GM21786 (cell line): ENCODE measurements at regions not wholly inside any gene's neighbourhood (a gene's known extent, or its start where the extent isn't known, plus 50 kb on each side); places are given as distances from the start of the nearest gene placed in this dataset.
"Not testable (repeated sequence)": the region's sequence is repeated elsewhere in the genome, so short reads cannot be mapped to it uniquely, and the experiment has no call there.

Experiments used
- ATAC-seq: cut with Tn5 transposase; IDR thresholded peaks from one replicate; pipeline ENCODE4 v1.9.1; 2021; ENCODE audit not compliant: unreplicated experiment

GRCh38 chr2:192983173-192983572 is 788.4 kb upstream of the TMEFF2 start:
- no peak for ATAC-seq

GRCh38 chr2:192978395-192978794 is 783.7 kb upstream of the TMEFF2 start:
- ATAC-seq, result no peak

DNA sequence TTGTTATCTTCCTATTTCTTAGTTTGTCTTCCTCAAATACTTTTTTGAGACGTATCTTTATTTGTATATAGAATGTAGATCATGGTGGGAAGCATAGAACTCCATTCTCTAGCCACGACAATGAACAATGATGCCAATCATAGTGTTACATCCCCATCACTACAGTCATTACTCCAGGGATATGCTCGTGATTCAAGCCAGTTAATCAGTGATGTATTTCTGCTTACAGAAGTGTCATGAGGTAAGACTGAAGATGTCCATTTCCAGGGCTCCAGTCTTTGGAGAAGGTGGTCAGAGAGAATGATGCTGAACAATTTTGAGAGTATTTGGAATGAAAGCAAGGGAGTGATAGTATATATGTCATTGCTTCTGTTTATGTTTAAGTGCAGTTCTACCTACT is 777.2 kb upstream of the TMEFF2 start:
- no peak for ATAC-seq

GRCh38 chr2:192969055-192969454 is 774.3 kb upstream of the TMEFF2 start:
- no peak for ATAC-seq

DNA sequence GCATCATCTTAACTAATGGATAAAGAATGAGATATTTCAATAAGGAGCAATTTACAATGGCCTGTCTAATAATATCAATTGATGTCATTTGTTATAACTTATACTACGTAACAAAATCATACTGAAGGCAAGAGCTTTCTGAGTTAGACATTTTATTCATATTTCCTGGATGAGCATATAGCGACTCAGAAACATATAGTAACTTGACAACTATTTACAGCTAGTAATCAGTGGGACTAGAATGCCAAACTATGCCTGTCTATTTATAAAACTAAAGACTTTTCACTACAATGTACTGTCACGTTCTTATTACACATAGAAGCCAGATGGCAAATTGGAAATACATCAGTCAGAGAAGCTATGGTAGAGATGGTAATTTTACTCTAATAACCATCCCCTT is 766.2 kb upstream of the TMEFF2 start:
- ATAC-seq, result no peak

GRCh38 chr2:192958615-192959014 is 763.9 kb upstream of the TMEFF2 start:
- not testable (repeated sequence) for ATAC-seq

DNA sequence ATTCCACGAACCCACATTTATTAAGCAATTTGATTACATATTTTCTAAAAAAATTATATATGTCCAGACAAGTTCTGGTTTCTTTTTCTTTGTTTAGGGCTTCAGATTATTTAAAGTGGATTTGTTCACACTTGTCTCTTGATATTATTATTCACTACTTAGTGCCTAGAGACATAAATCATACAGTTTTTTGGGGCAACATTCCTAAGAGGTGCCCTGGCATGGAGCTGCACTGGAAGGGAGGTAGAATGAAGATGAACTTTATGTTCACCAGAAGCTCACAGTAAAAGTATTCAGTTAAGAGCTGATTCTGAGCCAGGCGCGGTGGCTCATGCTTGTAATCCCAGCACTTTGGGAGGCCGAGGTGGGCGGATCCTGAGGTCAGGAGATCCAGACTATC is 762.7 kb upstream of the TMEFF2 start:
- ATAC-seq, result no peak

DNA sequence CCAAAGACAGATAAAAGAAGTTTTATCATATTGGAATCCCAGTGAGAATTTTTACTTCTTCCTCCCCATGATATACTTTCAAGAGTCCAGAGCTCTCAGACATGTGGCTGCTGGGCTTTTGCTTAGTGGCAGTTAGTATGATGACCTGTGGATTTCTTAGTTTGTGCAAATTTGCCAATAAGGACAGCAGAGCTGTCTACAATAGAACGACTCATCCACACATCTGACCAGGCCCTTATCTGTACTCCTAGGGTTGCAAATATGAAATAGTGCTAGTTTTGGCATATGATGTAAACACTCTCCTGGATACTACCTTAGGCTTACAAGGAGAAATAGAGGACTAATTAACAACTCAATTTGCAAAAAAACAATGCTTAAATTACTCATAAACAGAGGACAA is 758.4 kb upstream of the TMEFF2 start:
- ATAC-seq, result no peak

DNA sequence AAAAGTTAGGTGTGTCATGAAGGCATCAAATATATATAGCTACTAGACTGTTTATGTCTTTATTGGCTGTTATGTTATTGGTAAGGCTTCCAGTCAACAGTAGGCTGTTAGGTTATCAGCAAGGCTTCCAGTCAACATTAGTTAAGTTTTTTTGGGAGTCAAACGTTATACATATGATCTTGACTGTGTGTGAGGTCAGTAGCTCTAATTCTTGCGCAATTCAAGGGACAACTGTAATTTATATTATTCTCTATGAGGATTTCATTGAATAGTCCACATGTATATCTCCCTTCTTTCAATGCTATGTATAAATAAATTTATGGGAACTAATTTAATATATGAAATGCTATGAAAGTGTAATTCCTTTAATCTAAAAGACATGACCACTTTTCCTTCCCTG is 757.5 kb upstream of the TMEFF2 start:
- ATAC-seq, result no peak

DNA sequence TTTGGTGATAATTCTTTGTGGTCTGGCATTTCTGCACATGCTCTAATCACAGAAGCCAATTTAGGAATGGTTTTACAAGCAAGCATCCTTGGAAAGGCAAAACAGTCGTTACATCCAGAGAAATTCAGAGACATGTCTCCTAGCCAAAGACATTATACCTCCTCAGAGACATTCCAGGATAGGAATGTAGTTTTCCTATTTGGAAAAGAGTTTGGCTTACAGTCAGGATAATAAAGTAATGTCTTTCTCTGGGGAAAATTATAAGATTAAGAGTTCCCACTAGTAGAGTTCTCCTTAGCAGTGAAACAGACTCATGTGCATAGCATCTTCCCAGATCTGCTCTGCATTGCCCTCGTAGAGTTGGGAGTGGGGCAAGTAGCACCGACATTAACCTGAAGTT is 753.6 kb upstream of the TMEFF2 start:
- ATAC-seq, result no peak

DNA sequence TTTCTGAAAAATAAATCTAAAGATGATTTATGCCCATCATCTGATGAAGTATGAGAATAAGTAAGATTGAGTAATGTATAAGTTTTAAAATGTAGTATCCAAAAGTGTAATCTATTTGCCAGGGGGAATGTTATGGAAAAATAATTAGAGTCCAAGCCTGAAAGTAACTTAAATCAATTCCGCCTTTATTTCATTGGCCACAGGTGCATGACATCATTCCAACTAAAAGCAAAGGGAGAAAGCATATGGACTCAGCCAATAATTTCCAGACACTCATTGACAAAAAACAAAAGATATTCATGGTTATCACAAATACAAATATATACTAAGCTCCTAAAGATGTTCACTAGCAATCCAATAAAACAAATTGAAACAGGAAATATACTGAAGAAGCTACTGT is 752.6 kb upstream of the TMEFF2 start:
- ATAC-seq, result no peak

DNA sequence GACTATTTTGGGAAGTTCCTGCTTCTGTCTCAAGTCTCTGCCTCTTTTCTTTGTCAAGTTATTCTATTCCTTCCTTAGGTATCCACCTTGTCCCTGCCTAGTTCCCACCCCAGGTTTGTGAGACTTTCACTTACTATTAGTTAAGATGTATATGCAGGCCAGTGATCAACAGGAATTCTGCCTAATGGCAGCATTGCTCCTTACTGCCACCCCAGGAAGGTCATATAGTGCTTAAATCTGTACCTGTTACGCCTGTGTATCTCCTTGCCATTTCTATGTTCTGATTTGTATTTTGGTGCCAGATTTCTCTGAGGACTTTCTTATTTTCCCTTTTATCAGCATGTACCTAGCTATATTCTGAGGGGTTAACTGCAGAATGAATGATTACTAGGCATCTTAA is 746.0 kb upstream of the TMEFF2 start:
- no peak for ATAC-seq

DNA sequence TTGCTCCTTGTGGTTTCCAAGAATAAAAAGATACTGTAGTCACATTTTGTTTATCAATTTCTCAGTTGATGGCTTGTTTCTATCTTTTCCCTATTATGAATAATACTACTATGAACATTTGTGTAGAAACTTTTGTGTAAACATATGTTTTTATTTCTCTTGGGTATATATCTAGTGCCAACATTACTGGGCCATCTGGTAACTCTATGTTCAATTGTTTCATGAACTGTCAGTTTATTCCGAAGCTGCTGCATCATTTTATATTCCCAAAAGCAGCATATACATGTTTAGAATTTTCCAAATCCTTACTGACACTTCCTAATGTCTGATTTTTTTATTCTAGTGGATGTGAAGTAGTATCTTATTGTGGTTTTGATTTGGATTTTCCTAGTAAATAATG is 737.6 kb upstream of the TMEFF2 start:
- ATAC-seq, result no peak

GRCh38 chr2:192921631-192922030 is 726.9 kb upstream of the TMEFF2 start:
- ATAC-seq, result not testable (repeated sequence)

DNA sequence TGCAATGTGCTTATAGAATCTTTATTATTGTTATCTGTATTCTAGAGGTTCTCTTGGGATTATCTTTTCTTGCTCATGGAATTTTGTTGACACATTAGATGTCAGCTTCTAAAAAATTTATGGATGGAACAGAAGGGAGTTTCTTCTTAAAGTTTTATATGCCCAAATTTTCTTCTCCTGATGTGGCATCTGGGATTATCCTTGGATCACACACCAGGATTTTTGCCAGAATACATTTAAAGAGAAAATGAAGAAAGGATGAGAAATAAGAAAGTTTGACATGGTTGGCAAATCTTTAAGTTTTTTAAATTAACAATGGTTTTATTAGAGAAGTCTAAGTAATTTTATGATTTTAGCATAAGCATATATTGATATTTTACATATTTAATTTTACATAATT is 706.7 kb upstream of the TMEFF2 start:
- ATAC-seq, result no peak

DNA sequence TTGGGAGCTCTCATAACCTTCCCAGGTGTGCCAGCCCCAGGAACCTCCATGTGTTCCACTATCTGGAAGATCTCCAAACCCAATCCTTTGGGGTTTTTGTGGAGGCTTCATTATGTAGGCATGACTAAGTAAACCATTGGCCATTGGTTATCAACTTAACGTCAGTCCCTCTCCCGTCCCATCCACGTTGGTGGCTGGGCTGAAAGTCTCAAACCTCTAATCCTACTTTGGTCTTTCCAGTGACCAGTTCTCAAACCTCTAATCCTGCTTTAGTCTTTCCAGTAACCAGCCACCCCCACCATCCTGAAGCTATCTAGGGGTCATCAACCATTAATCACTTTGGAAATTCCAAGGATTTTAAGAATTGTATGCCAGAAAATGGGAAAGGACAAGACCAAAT is 704.7 kb upstream of the TMEFF2 start:
- no peak for ATAC-seq

- not testable (repeated sequence) for ATAC-seq
These were observed 699.2 kb upstream of the TMEFF2 start for GRCh38 chr2:192893976-192894375.

DNA sequence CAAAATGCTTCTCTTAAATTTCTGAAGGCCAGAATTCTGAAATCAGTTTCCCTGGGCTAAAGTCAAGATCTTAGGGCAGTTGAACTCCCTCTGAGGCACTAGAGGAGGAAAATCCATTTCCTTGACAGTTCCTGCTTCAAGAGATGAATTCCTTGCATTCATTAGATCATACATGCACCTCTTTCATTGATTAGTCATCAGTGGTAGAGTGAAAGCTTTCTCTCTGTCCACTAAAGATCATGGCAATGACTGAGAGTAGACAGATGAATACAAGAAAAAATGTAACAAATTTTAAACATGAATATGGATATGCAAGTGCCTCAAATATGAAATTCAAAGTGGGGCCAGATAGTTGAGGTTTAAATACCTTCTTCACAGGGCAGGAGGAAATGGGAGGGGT is 693.4 kb upstream of the TMEFF2 start:
- ATAC-seq, result no peak

DNA sequence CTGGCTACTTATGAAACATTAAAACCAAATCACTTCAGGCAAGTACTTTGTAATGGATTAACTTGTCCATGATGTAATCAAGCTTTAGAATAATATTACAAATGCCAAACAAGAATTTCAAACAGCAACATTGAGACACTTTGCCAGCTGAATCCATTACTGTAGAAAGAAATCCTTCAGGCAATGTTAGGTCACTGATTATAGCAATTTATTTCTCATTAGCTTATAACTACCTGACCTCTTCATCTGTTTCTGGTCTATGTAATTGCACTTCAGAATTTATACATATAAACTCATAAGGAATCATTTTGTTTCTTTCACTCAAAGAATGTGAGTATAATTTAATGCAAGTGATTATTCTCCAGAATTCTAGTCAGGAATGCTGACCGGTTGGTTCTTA is 692.6 kb upstream of the TMEFF2 start:
- no peak for ATAC-seq

- ATAC-seq, result no peak
These were observed 691.9 kb upstream of the TMEFF2 start for GRCh38 chr2:192886636-192887035.

GRCh38 chr2:192885569-192886160 is 690.9 kb upstream of the TMEFF2 start:
- no peak for ATAC-seq

- no peak for ATAC-seq
These were observed 682.4 kb upstream of the TMEFF2 start for GRCh38 chr2:192877159-192877558.

DNA sequence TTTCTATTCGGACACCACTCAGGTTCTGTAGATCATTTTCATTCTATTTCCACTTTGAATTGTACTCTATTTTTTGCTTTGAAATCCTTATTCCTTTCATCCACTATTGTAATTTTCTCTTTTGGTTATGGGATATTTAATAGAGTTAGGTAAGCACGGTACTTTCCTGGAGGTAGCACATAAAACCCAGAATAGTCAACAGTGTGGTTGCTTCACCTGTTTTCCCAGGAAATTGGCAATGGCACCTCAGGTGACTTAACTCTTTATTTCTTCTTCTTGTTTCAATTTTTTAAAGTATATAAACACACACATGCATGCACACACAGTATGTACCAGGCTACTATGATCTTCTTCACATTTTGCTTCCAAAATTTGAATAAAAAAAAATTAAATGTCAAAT is 682.0 kb upstream of the TMEFF2 start:
- ATAC-seq, result no peak

DNA sequence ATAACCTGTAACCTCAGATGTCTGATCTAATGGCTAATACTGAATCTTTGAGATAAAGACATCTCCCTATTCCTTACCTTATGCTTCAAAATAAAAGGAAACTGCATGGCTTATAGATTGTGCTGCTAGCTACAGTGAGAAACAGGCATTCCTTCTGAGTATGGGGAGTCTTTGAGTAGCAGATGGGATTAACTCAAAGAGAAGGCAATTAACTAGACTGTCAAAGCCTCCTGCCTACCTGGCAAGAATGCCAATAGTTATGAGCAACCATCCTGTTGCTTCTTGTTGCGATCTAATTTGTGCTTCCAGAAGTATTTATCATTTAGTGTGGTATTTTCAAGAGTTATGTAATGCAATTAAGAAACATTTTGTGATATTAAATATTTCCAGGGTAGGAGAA is 660.0 kb upstream of the TMEFF2 start:
- ATAC-seq, result no peak
